ENCODE measurements at regions not wholly inside any gene's neighbourhood (a gene's known extent, or its start where the extent isn't known, plus 50 kb on each side); places are given as distances from the start of the nearest gene placed in this dataset.

GRCh38 chr14:105867961-105868599 is 341.7 kb downstream of the TMEM121 start:
- no peaks in the 10 kb centered on the region for H3K27me3 ChIP-seq (replicated peaks in 1 of 4; ENCODE audit: control insufficient read depth in 3 of 4, extremely low read depth in 1 of 4, insufficient read depth in 3 of 4, low read length in 3 of 4)
- FAIRE-seq (no peak), DNase-seq (ENCODE audit: low read depth in 1 of 2, low spot score in 2 of 2) (no peak)
- H3K4ac ChIP-seq (replicated peaks; ENCODE audit: insufficient read length, low read depth, low read length), result no peak overlapping the region
- H3K79me2 ChIP-seq (ENCODE audit: control insufficient read depth in 1 of 2, insufficient read depth in 2 of 2, low read length in 2 of 2), result no peaks in the 10 kb centered on the region
- no peaks in the 10 kb centered on the region for H4K20me1 ChIP-seq (replicated peaks in 1 of 2; ENCODE audit: control insufficient read depth in 1 of 2, insufficient read depth in 2 of 2, low read length in 2 of 2)
- POLR2A ChIA-PET (ENCODE audit: partially characterized antibody), result no interaction called here
- no peak overlapping the region for H3K27ac ChIP-seq (ENCODE audit: low read depth, low read length)
- no peak overlapping the region for H4K8ac ChIP-seq (ENCODE audit: extremely low read depth, insufficient read depth, low read length)
- no peak overlapping the region for H2BK5ac ChIP-seq (ENCODE audit: low read depth, low read length)
- no peak overlapping the region for H3K18ac ChIP-seq (ENCODE audit: extremely low read depth, low read length)
- CTCF ChIA-PET (ENCODE audit: partially characterized antibody), result no interaction called here
- H2AFZ ChIP-seq (ENCODE audit: low read length), result no peak overlapping the region
- H3K36me3 ChIP-seq (ENCODE audit: control insufficient read depth in 2 of 4, insufficient read depth in 4 of 4, low read length in 3 of 4), result no peaks in the 10 kb centered on the region
- H3K23ac ChIP-seq (ENCODE audit: insufficient read length), result no peak overlapping the region
- H2BK12ac ChIP-seq (ENCODE audit: low read depth, low read length), result no peak overlapping the region
- H3K4me2 ChIP-seq (ENCODE audit: insufficient read depth in 1 of 2, low read depth in 2 of 2, low read length in 2 of 2), result no peak overlapping the region
- H3K9me3 ChIP-seq (ENCODE audit: insufficient read depth in 2 of 2, low read depth in 1 of 2, low read length in 1 of 2), result peaks cover 57 to 64% of the 10 kb centered on the region in 2 experiments
- 78% methylated on average over 29 of the region's 29 CpGs; no CpG with 5 or more reads in 1 of the 2 experiments for whole genome bisulfite sequencing, 2 experiments (ENCODE audit: extremely low coverage in 1 of 2, insufficient coverage in 1 of 2, insufficient read length in 1 of 2, insufficient replicate concordance in 2 of 2, low coverage in 1 of 2, low lambda C conversion rate in 2 of 2, missing lambda C conversion rate in 1 of 2)
- H3K79me1 ChIP-seq (ENCODE audit: low read depth, low read length), result no peaks in the 10 kb centered on the region
- no peak overlapping the region for H2BK120ac ChIP-seq (replicated peaks; ENCODE audit: low read depth, low read length)
- H3K4me3 ChIP-seq (ENCODE audit: extremely low read depth in 1 of 4, insufficient read depth in 2 of 4, low read depth in 3 of 4, low read length in 4 of 4), result no peak overlapping the region
- H3K9ac ChIP-seq (replicated peaks in 1 of 4; ENCODE audit: extremely low read depth in 1 of 4, low read depth in 3 of 4, low read length in 3 of 4), result no peak overlapping the region
- no peak overlapping the region for H2BK20ac ChIP-seq (ENCODE audit: low read length)
- H2AK5ac ChIP-seq (ENCODE audit: low read depth, low read length), result no peak overlapping the region
- H2BK15ac ChIP-seq (ENCODE audit: low read length), result no peak overlapping the region
- no peaks in the 10 kb centered on the region for H3K23me2 ChIP-seq (ENCODE audit: low read depth, low read length)
- no peak overlapping the region for H4K5ac ChIP-seq (ENCODE audit: insufficient read length, low read depth, low read length)
- no peak overlapping the region for H4K91ac ChIP-seq (replicated peaks; ENCODE audit: insufficient read length, low read length)
- H3K14ac ChIP-seq (ENCODE audit: insufficient read length), result no peak overlapping the region
- no peaks in the 10 kb centered on the region for H3K4me1 ChIP-seq (replicated peaks in 1 of 4; ENCODE audit: control insufficient read depth in 3 of 4, insufficient read depth in 4 of 4, low read length in 3 of 4)
- H3K56ac ChIP-seq (replicated peaks; ENCODE audit: insufficient read length, low read depth, low read length), result no peak overlapping the region
- TF ChIP-seq YY1 (IDR thresholded peaks at IDR 0.05; ENCODE audit: low read depth, low read length) (no peak), ASH2L (IDR thresholded peaks at IDR 0.05; ENCODE audit: low read length) (no peak), SAP30 (IDR thresholded peaks at IDR 0.05; ENCODE audit: insufficient read depth, insufficient replicate concordance, low read length) (no peak), KDM1A (IDR thresholded peaks at IDR 0.05; ENCODE audit: borderline replicate concordance, low read length) (no peak), CHD2 (IDR thresholded peaks at IDR 0.05; ENCODE audit: low read length) (no peak), BCL11A (IDR thresholded peaks at IDR 0.05; ENCODE audit: low read depth in 2 of 2, low read length in 2 of 2) (no peak), CTBP2 (IDR thresholded peaks at IDR 0.05; ENCODE audit: borderline replicate concordance, insufficient read depth, insufficient read length, low read length) (no peak), EP300 (IDR thresholded peaks at IDR 0.05; ENCODE audit: borderline replicate concordance in 1 of 2, low read depth in 2 of 2, low read length in 2 of 2) (no peak), BRCA1 (IDR thresholded peaks at IDR 0.05; ENCODE audit: low read depth, low read length) (no peak), SIN3A (conservative IDR thresholded peaks at IDR 0.05 in 1 of 2, IDR thresholded peaks at IDR 0.05 in 1 of 2; ENCODE audit: low read depth in 1 of 2, low read length in 2 of 2) (no peak), SIRT6 (IDR thresholded peaks at IDR 0.05; ENCODE audit: low read length) (no peak), PHF8 (conservative IDR thresholded peaks at IDR 0.05; ENCODE audit: low read depth, low read length) (no peak), JUN (IDR thresholded peaks at IDR 0.05; ENCODE audit: low read depth, low read length) (no peak), TBP (IDR thresholded peaks at IDR 0.05; ENCODE audit: low read depth, low read length) (no peak)

Data from H1 (cell line).